Upper lobe of left lung (tissue), 4 donors: ENCODE measurements at regions not wholly inside any gene's neighbourhood (a gene's known extent, or its start where the extent isn't known, plus 50 kb on each side); places are given as distances from the start of the nearest gene placed in this dataset.

Experiments
- EP300 ChIP-seq, 4 donors: sonication (generic); formaldehyde crosslinking; IDR thresholded peaks; one replicate each; pipeline ENCODE4 v1.5.1; 2017; ENCODE audit warnings: antibody characterized with exemption in 4 of 4, control low read depth in 2 of 4
- POLR2A ChIP-seq, 4 donors: fragments of 450-650 bp; IDR thresholded peaks; one replicate each; pipeline ENCODE4 v1.5.1; 2016 to 2017; ENCODE audit warnings: antibody characterized with exemption in 4 of 4, mild to moderate bottlenecking in 2 of 4
- TF ChIP-seq, protein P1 (sequence below), 6 experiments: fragments of 450-650 bp in 4 of 6; fragments of 200-600 bp in 2 of 6; sonication (generic) in 2 of 6; IDR thresholded peaks; one replicate each; pipeline ENCODE4 v1.5.1; 2016 to 2019; ENCODE audit warnings: antibody characterized with exemption in 6 of 6

DNA sequence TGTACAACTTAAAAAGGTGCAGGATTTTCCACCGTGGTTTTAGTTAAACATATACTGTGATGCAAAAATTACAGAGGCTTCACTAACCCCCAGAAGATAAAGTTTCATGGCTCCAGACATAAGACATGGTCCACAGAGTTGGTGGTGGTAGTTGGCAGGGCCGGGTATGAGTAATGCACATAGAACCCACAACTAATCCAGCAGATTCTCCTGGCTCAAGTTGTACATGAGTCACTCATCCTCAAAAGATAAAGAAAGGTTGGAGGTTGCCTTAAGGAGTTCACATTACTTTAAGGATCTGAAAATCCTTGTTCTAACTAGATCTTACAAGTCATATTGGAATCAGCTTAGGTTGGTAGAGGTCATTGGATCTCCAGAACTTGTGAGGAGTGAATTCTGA, 98.3 kb upstream of the ZBTB20 start:
- TF ChIP-seq, protein P1, sequence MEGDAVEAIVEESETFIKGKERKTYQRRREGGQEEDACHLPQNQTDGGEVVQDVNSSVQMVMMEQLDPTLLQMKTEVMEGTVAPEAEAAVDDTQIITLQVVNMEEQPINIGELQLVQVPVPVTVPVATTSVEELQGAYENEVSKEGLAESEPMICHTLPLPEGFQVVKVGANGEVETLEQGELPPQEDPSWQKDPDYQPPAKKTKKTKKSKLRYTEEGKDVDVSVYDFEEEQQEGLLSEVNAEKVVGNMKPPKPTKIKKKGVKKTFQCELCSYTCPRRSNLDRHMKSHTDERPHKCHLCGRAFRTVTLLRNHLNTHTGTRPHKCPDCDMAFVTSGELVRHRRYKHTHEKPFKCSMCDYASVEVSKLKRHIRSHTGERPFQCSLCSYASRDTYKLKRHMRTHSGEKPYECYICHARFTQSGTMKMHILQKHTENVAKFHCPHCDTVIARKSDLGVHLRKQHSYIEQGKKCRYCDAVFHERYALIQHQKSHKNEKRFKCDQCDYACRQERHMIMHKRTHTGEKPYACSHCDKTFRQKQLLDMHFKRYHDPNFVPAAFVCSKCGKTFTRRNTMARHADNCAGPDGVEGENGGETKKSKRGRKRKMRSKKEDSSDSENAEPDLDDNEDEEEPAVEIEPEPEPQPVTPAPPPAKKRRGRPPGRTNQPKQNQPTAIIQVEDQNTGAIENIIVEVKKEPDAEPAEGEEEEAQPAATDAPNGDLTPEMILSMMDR (IDR thresholded peaks at IDR 0.05), result no peak
- no peak for TF ChIP-seq EP300 (IDR thresholded peaks at IDR 0.05)
- no peak for TF ChIP-seq POLR2A (IDR thresholded peaks at IDR 0.05)
